GM23248 (cell line): ENCODE measurements at regions not wholly inside any gene's neighbourhood (a gene's known extent, or its start where the extent isn't known, plus 50 kb on each side); places are given as distances from the start of the nearest gene placed in this dataset.

Experiments used
- DNase-seq: peaks from one replicate; pipeline ENCODE4 v3.0.0-alpha.2; 2015
- H2AFZ ChIP-seq: fragments of 200-600 bp; sonication (generic); 2 replicates; pipeline ENCODE4 v1.6.1; 2016; ENCODE audit warnings: antibody characterized with exemption
- H3F3A ChIP-seq: fragments of 200-600 bp; sonication (generic); 2 replicates; pipeline ENCODE4 v1.6.1; 2016; ENCODE audit warnings: mild to moderate bottlenecking, antibody characterized with exemption, mixed run types; ENCODE audit not compliant: insufficient read depth
- H3K27ac ChIP-seq: fragments of 200-600 bp; sonication (generic); 2 replicates; pipeline ENCODE4 v1.5.1; 2016; ENCODE audit warnings: mild to moderate bottlenecking
- H3K27me3 ChIP-seq: fragments of 200-600 bp; sonication (generic); replicated peaks from 2 replicates; pipeline ENCODE4 v1.6.1; 2016; ENCODE audit warnings: mild to moderate bottlenecking; ENCODE audit not compliant: insufficient read depth
- H3K36me3 ChIP-seq: fragments of 200-600 bp; sonication (generic); 2 replicates; pipeline ENCODE4 v1.6.1; 2016; ENCODE audit warnings: low read depth, mild to moderate bottlenecking
- H3K4me1 ChIP-seq: fragments of 200-600 bp; sonication (generic); 2 replicates; pipeline ENCODE4 v1.6.1; 2016; ENCODE audit warnings: mild to moderate bottlenecking; ENCODE audit not compliant: insufficient read depth
- H3K4me2 ChIP-seq: fragments of 200-600 bp; sonication (generic); one replicate; pipeline ENCODE4 v1.6.1; 2016; ENCODE audit warnings: mild to moderate bottlenecking; ENCODE audit not compliant: unreplicated experiment
- H3K4me3 ChIP-seq: fragments of 200-600 bp; sonication (generic); 2 replicates; pipeline ENCODE4 v1.5.1; 2016; ENCODE audit warnings: mild to moderate bottlenecking
- H3K79me2 ChIP-seq: fragments of 200-600 bp; sonication (generic); 2 replicates; pipeline ENCODE4 v1.6.1; 2016; ENCODE audit warnings: mild to moderate bottlenecking; ENCODE audit not compliant: insufficient read depth
- H3K9ac ChIP-seq: fragments of 200-600 bp; sonication (generic); 2 replicates; pipeline ENCODE4 v1.6.1; 2016; ENCODE audit warnings: mild to moderate bottlenecking
- H3K9me2 ChIP-seq: fragments of 200-600 bp; sonication (generic); 2 replicates; pipeline ENCODE4 v1.6.1; 2016; ENCODE audit warnings: mixed run types, mild to moderate bottlenecking, moderate library complexity; ENCODE audit not compliant: insufficient read depth
- H3K9me3 ChIP-seq: fragments of 200-600 bp; sonication (generic); one replicate; pipeline ENCODE4 v1.6.1; 2017; ENCODE audit warnings: low read depth
- H4K20me1 ChIP-seq: fragments of 200-600 bp; sonication (generic); 2 replicates; pipeline ENCODE4 v1.6.0; 2016; ENCODE audit not compliant: insufficient read depth
- EZH2 ChIP-seq: fragments of 200-600 bp; sonication (generic); IDR thresholded peaks from 2 replicates; pipeline ENCODE4 v1.6.1; 2018; ENCODE audit warnings: antibody characterized with exemption, mild to moderate bottlenecking; ENCODE audit not compliant: insufficient read depth, poor library complexity, severe bottlenecking
- EZH2phosphoT487 ChIP-seq: fragments of 200-600 bp; sonication (generic); IDR thresholded peaks from 2 replicates; pipeline ENCODE4 v1.6.1; 2018; ENCODE audit warnings: antibody characterized with exemption, moderate library complexity, mild to moderate bottlenecking, low read depth; ENCODE audit not compliant: insufficient read depth
- WGBS, 2 experiments: methylation state at CpG; one replicate each; pipeline ENCODE4 v1.1.6; 2015 to 2017; ENCODE audit warnings: low lambda C conversion rate in 2 of 2, low coverage in 1 of 2; ENCODE audit errors: missing lambda C conversion rate in 2 of 2; 5-methylcytosine and 5-hydroxymethylcytosine counted together
- in situ Hi-C: fragments of 300-500 bp; cut with MboI; formaldehyde crosslinking; loops from 2 replicates; pipeline ENCODE4 v1.15.0; 2020

- Histone ChIP-seq H3K9me3 (peaks cover 3% of the 10 kb centered on the region), H3F3A (no peaks in the 10 kb centered on the region), H4K20me1 (no peaks in the 10 kb centered on the region), H3K36me3 (no peaks in the 10 kb centered on the region), H3K27ac (no peak overlapping the region), H3K9ac (no peak overlapping the region), H3K79me2 (no peaks in the 10 kb centered on the region), H3K4me2 (no peak overlapping the region), H3K27me3 (no peaks in the 10 kb centered on the region), H3K4me1 (no peaks in the 10 kb centered on the region), H2AFZ (no peak overlapping the region), H3K4me3 (no peak overlapping the region), H3K9me2 (no peaks in the 10 kb centered on the region)
- in situ Hi-C loops: no loop called here
- DNase-seq: no peak
- no peak for TF ChIP-seq EZH2phosphoT487
- TF ChIP-seq EZH2: no peak
- 5 to 11% methylated on average over 3 of the region's 3 CpGs for WGBS, 2 experiments
Observed at GRCh38 chr7:50221028-50221427, 83.5 kb upstream of the IKZF1 start.

- Histone ChIP-seq H3K79me2 (no peaks in the 10 kb centered on the region), H3K36me3 (no peaks in the 10 kb centered on the region), H3F3A (no peaks in the 10 kb centered on the region), H2AFZ (no peak overlapping the region), H3K4me3 (no peak overlapping the region), H3K9me2 (no peaks in the 10 kb centered on the region), H3K9me3 (peaks cover 3% of the 10 kb centered on the region), H4K20me1 (no peaks in the 10 kb centered on the region), H3K9ac (no peak overlapping the region), H3K27ac (no peak overlapping the region), H3K4me2 (no peak overlapping the region), H3K27me3 (no peaks in the 10 kb centered on the region), H3K4me1 (no peaks in the 10 kb centered on the region)
- TF ChIP-seq EZH2phosphoT487 (no peak), EZH2 (no peak)
- no peak for DNase-seq
- WGBS, 2 experiments: 5 to 9% methylated on average over 2 of the region's 2 CpGs
- in situ Hi-C loops: no loop called here
Observed at GRCh38 chr7:50220273-50220672, 84.2 kb upstream of the IKZF1 start.

GRCh38 chr7:50217821-50218281, 86.7 kb upstream of the IKZF1 start:
- H3K27me3 ChIP-seq: no peaks in the 10 kb centered on the region
- 18 to 25% methylated on average over 4 of the region's 4 CpGs for WGBS, 2 experiments
- H3K27ac ChIP-seq: no peak overlapping the region
- no peak overlapping the region for H3K9ac ChIP-seq
- in situ Hi-C loops: no loop called here
- no peaks in the 10 kb centered on the region for H4K20me1 ChIP-seq
- H3K9me2 ChIP-seq: no peaks in the 10 kb centered on the region
- no peaks in the 10 kb centered on the region for H3F3A ChIP-seq
- H3K4me1 ChIP-seq: no peaks in the 10 kb centered on the region
- no peaks in the 10 kb centered on the region for H3K79me2 ChIP-seq
- H3K4me2 ChIP-seq: no peak overlapping the region
- no peak overlapping the region for H3K4me3 ChIP-seq
- no peak for TF ChIP-seq EZH2
- no peak for TF ChIP-seq EZH2phosphoT487
- no peaks in the 10 kb centered on the region for H3K36me3 ChIP-seq
- H2AFZ ChIP-seq: no peak overlapping the region
- DNase-seq: no peak
- H3K9me3 ChIP-seq: no peaks in the 10 kb centered on the region

GRCh38 chr7:50217401-50217800, 87.1 kb upstream of the IKZF1 start:
- Histone ChIP-seq H3K79me2 (no peaks in the 10 kb centered on the region), H2AFZ (no peak overlapping the region), H3K9me2 (no peaks in the 10 kb centered on the region), H3K36me3 (no peaks in the 10 kb centered on the region), H3F3A (no peaks in the 10 kb centered on the region), H3K9ac (no peak overlapping the region), H3K27me3 (no peaks in the 10 kb centered on the region), H4K20me1 (no peaks in the 10 kb centered on the region), H3K4me3 (no peak overlapping the region), H3K27ac (no peak overlapping the region), H3K9me3 (no peaks in the 10 kb centered on the region), H3K4me2 (no peak overlapping the region), H3K4me1 (no peaks in the 10 kb centered on the region)
- TF ChIP-seq EZH2phosphoT487: no peak
- no peak for TF ChIP-seq EZH2
- WGBS, 2 experiments: 21 to 28% methylated on average over 4 of the region's 4 CpGs
- in situ Hi-C loops: no loop called here
- no peak for DNase-seq

- DNase-seq: no peak
- no peaks in the 10 kb centered on the region for H3K9me2 ChIP-seq
- in situ Hi-C loops: no loop called here
- no peaks in the 10 kb centered on the region for H4K20me1 ChIP-seq
- no peaks in the 10 kb centered on the region for H3K36me3 ChIP-seq
- H3K4me2 ChIP-seq: no peak overlapping the region
- H3K9me3 ChIP-seq: no peaks in the 10 kb centered on the region
- no peaks in the 10 kb centered on the region for H3K4me1 ChIP-seq
- WGBS, 2 experiments: 24 to 33% methylated on average over 5 of the region's 5 CpGs
- H3K27ac ChIP-seq: no peak overlapping the region
- H3K27me3 ChIP-seq: no peaks in the 10 kb centered on the region
- H3K9ac ChIP-seq: no peak overlapping the region
- no peak overlapping the region for H3K4me3 ChIP-seq
- TF ChIP-seq EZH2phosphoT487: no peak
- no peak for TF ChIP-seq EZH2
- no peaks in the 10 kb centered on the region for H3K79me2 ChIP-seq
- no peaks in the 10 kb centered on the region for H3F3A ChIP-seq
- H2AFZ ChIP-seq: no peak overlapping the region
Observed at GRCh38 chr7:50216626-50217025, 87.9 kb upstream of the IKZF1 start.
